Mesenteric fat pad (tissue), 1 donor: ENCODE measurements at regions not wholly inside any gene's neighbourhood (a gene's known extent, or its start where the extent isn't known, plus 50 kb on each side); places are given as distances from the start of the nearest gene placed in this dataset.
"Not testable (repeated sequence)": the region's sequence is repeated elsewhere in the genome, so short reads cannot be mapped to it uniquely, and the experiment has no call there.

Source experiments
- DNase-seq: peaks from one replicate; pipeline ENCODE4 v3.0.0-alpha.2; 2020; ENCODE audit warnings: low spot score
- donor health status: DM: yes; HTN: yes; CAD: no.

GRCh38 chr2:239666053-239666854 is 265.4 kb upstream of the HDAC4 start:
- peak; percentile 69 for DNase-seq

- DNase-seq = peak; percentile 62
Measured at GRCh38 chr2:239664216-239664810, 263.5 kb upstream of the HDAC4 start.

GRCh38 chr2:239663364-239663924 is 262.6 kb upstream of the HDAC4 start:
- peak; percentile 69 for DNase-seq

- peak; percentile 59 for DNase-seq
Measured at GRCh38 chr2:239662413-239663120, 261.7 kb upstream of the HDAC4 start.

GRCh38 chr2:239661334-239662312 is 260.8 kb upstream of the HDAC4 start:
- peak; percentile 62 for DNase-seq

- DNase-seq = peak; percentile 73
Measured at GRCh38 chr2:239660390-239661230, 259.8 kb upstream of the HDAC4 start.

GRCh38 chr2:239657992-239658391 is 257.2 kb upstream of the HDAC4 start:
- peak; percentile 76 for DNase-seq

GRCh38 chr2:239657236-239657635 is 256.4 kb upstream of the HDAC4 start:
- no peak for DNase-seq

GRCh38 chr2:239654266-239654665 is 253.4 kb upstream of the HDAC4 start:
- DNase-seq = no peak

- no peak for DNase-seq
Measured at GRCh38 chr2:239651859-239652258, 251.0 kb upstream of the HDAC4 start.

- no peak for DNase-seq
Measured at GRCh38 chr2:239650674-239651073, 249.9 kb upstream of the HDAC4 start.

- no peak for DNase-seq
Measured at GRCh38 chr2:239649309-239649708, 248.5 kb upstream of the HDAC4 start.

- DNase-seq = peak; percentile 51
Measured at GRCh38 chr2:239648607-239649006, 247.8 kb upstream of the HDAC4 start.

GRCh38 chr2:239647052-239647819 is 246.4 kb upstream of the HDAC4 start:
- no peak for DNase-seq

GRCh38 chr2:239646184-239646583 is 245.4 kb upstream of the HDAC4 start:
- DNase-seq = peak; percentile 59

- DNase-seq = not testable (repeated sequence)
Measured at GRCh38 chr2:239644594-239644993, 243.8 kb upstream of the HDAC4 start.

- peak; percentile 74 for DNase-seq
Measured at GRCh38 chr2:239644011-239644410, 243.2 kb upstream of the HDAC4 start.

- DNase-seq = no peak
Measured at GRCh38 chr2:239642406-239643004, 241.7 kb upstream of the HDAC4 start.
